ENCODE measurements at regions not wholly inside any gene's neighbourhood (a gene's known extent, or its start where the extent isn't known, plus 50 kb on each side); places are given as distances from the start of the nearest gene placed in this dataset.
"Not testable (repeated sequence)": the region's sequence is repeated elsewhere in the genome, so short reads cannot be mapped to it uniquely, and the experiment has no call there.

DNA sequence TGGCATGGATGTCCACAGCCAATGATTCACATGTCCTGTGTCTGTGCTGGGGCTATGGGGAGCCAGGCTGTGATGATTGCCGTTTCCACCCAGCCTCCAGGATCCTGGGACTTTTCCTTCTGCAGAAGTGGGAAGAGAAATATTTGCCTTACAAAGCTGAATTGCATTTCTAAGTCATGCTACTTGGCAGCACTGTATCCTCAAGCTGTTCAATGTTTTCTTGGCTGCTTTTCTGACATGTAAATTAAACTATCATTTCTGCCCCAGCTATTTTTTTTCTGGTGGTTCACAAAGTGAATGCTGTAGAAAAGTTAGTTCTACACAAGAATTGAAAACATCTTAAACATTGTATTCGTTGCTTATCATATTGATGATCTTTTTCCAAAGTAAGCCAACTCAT lies 51.9 kb upstream of the TCERG1L start:
- Histone ChIP-seq H2AFZ (no peak overlapping the region), H3K4me1 (ENCODE audit: insufficient read depth) (no peaks in the 10 kb centered on the region)
- 79% methylated on average over 2 of the region's 2 CpGs for WGBS (ENCODE audit: low lambda C conversion rate, missing lambda C conversion rate)

GRCh38 chr10:131371571-131371970 lies 60.0 kb upstream of the TCERG1L start:
- H3K4me3 ChIP-seq, result no peak overlapping the region
- no peak for DNase-seq (ENCODE audit: low spot score)
- WGBS (ENCODE audit: low lambda C conversion rate, missing lambda C conversion rate), result 88% methylated on average over 8 of the region's 8 CpGs

More for the DNA sequence above, 51.9 kb upstream of the TCERG1L start:
- H3K9me3 ChIP-seq (ENCODE audit: low read depth), result no peaks in the 10 kb centered on the region
- H3K9me2 ChIP-seq (replicated peaks; ENCODE audit: insufficient read depth), result no peaks in the 10 kb centered on the region
- H3K27ac ChIP-seq, result no peak overlapping the region
- no peaks in the 10 kb centered on the region for H3K79me2 ChIP-seq
- H4K20me1 ChIP-seq (ENCODE audit: insufficient read depth, poor library complexity, severe bottlenecking), result no peaks in the 10 kb centered on the region
- no peaks in the 10 kb centered on the region for H3K36me3 ChIP-seq (replicated peaks; ENCODE audit: insufficient read depth, low read depth)
- no peak for DNase-seq (ENCODE audit: low spot score)
- TF ChIP-seq EZH2 (IDR thresholded peaks at IDR 0.05; ENCODE audit: borderline replicate concordance), result no peak
- no peak for TF ChIP-seq CTCF (IDR thresholded peaks at IDR 0.05; ENCODE audit: poor library complexity)
- TF ChIP-seq EZH2phosphoT487 (IDR thresholded peaks at IDR 0.05; ENCODE audit: low read depth, severe bottlenecking, unreplicated experiment), result no peak
- no peaks in the 10 kb centered on the region for H3K27me3 ChIP-seq
- no peak overlapping the region for H3K4me3 ChIP-seq
- no peak overlapping the region for H3K4me2 ChIP-seq

GRCh38 chr10:131381576-131381975 lies 70.1 kb upstream of the TCERG1L start:
- H3K27me3 ChIP-seq, result peaks cover 3% of the 10 kb centered on the region
- no peak overlapping the region for H3K4me3 ChIP-seq
- TF ChIP-seq CTCF (IDR thresholded peaks at IDR 0.05; ENCODE audit: poor library complexity), result no peak
- TF ChIP-seq EZH2 (IDR thresholded peaks at IDR 0.05; ENCODE audit: borderline replicate concordance), result no peak
- no peak for TF ChIP-seq EZH2phosphoT487 (IDR thresholded peaks at IDR 0.05; ENCODE audit: low read depth, severe bottlenecking, unreplicated experiment)
- no peaks in the 10 kb centered on the region for H4K20me1 ChIP-seq (ENCODE audit: insufficient read depth, poor library complexity, severe bottlenecking)
- no peak overlapping the region for H3K27ac ChIP-seq
- no peak overlapping the region for H2AFZ ChIP-seq
- H3K9me3 ChIP-seq (ENCODE audit: low read depth), result no peaks in the 10 kb centered on the region
- no peak for DNase-seq (ENCODE audit: low spot score)
- no peaks in the 10 kb centered on the region for H3K4me1 ChIP-seq (ENCODE audit: insufficient read depth)
- H3K9me2 ChIP-seq (replicated peaks; ENCODE audit: insufficient read depth), result no peaks in the 10 kb centered on the region
- H3K36me3 ChIP-seq (replicated peaks; ENCODE audit: insufficient read depth, low read depth), result no peaks in the 10 kb centered on the region
- 90% methylated on average over 13 of the region's 13 CpGs for WGBS (ENCODE audit: low lambda C conversion rate, missing lambda C conversion rate)
- no peak overlapping the region for H3K4me2 ChIP-seq
- H3K79me2 ChIP-seq, result no peaks in the 10 kb centered on the region

More at GRCh38 chr10:131371571-131371970, 60.0 kb upstream of the TCERG1L start:
- no peak overlapping the region for H3K27ac ChIP-seq
- no peak overlapping the region for H2AFZ ChIP-seq
- no peaks in the 10 kb centered on the region for H3K79me2 ChIP-seq
- TF ChIP-seq EZH2phosphoT487 (IDR thresholded peaks at IDR 0.05; ENCODE audit: low read depth, severe bottlenecking, unreplicated experiment) (no peak), EZH2 (IDR thresholded peaks at IDR 0.05; ENCODE audit: borderline replicate concordance) (no peak), CTCF (IDR thresholded peaks at IDR 0.05; ENCODE audit: poor library complexity) (no peak)
- no peaks in the 10 kb centered on the region for H3K9me3 ChIP-seq (ENCODE audit: low read depth)
- H3K9me2 ChIP-seq (replicated peaks; ENCODE audit: insufficient read depth), result no peaks in the 10 kb centered on the region
- H3K36me3 ChIP-seq (replicated peaks; ENCODE audit: insufficient read depth, low read depth), result no peaks in the 10 kb centered on the region
- H3K4me2 ChIP-seq, result no peak overlapping the region
- H3K27me3 ChIP-seq, result no peaks in the 10 kb centered on the region
- no peaks in the 10 kb centered on the region for H4K20me1 ChIP-seq (ENCODE audit: insufficient read depth, poor library complexity, severe bottlenecking)
- H3K4me1 ChIP-seq (ENCODE audit: insufficient read depth), result no peaks in the 10 kb centered on the region

DNA sequence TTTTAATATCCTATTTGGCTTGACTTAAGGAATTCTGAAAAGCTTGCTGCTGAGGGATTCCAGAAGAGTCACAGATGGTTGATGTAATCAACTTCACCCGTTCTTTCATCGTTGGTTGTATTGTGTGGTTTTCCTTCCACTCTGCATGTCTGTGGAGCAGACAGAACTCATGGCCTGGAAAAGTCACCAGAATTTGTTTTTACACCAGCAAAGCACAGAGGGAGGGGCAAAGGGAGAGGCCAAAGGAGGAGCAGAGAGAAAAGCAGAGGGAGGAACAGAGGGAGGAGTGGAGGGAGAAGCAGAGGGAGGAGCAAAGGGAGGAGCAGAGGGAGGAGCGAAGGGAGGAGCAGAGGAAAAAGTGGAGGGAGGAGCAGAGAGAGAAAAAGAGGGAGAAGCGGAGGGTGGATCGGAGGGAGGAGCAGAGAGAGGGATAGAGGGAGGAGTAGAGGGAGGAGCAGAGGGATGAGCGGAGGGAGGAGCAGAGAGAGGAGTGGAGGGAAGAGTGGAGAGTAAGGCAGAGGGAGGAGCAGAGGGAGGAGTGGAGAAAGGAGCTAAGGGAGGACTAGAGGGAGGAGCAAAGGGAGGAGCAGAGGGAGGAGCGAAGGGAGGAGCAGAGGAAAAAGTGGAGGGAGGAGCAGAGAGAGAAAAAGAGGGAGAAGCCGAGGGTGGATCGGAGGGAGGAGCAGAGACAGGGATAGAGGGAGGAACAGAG lies 73.8 kb upstream of the TCERG1L start:
- not testable (repeated sequence) for DNase-seq (ENCODE audit: low spot score); H3K9me2 ChIP-seq (replicated peaks; ENCODE audit: insufficient read depth)

More for the DNA sequence above, 73.8 kb upstream of the TCERG1L start:
- not testable (repeated sequence) for H3K36me3 ChIP-seq (replicated peaks; ENCODE audit: insufficient read depth, low read depth); H3K79me2 ChIP-seq; H2AFZ ChIP-seq; H3K27ac ChIP-seq; H3K27me3 ChIP-seq; H3K4me1 ChIP-seq (ENCODE audit: insufficient read depth); H4K20me1 ChIP-seq (ENCODE audit: insufficient read depth, poor library complexity, severe bottlenecking); H3K4me2 ChIP-seq; H3K4me3 ChIP-seq; H3K9me3 ChIP-seq (ENCODE audit: low read depth)
- WGBS (ENCODE audit: low lambda C conversion rate, missing lambda C conversion rate), result 58% methylated on average over 3 of the region's 9 CpGs
